AG09319 (cell line): ENCODE measurements at regions not wholly inside any gene's neighbourhood (a gene's known extent, or its start where the extent isn't known, plus 50 kb on each side); places are given as distances from the start of the nearest gene placed in this dataset.

Experiments
- DNase-seq: peaks from one replicate; pipeline ENCODE4 v3.0.0-alpha.2; 2010; ENCODE audit warnings: low read depth; ENCODE audit errors: extremely low read depth
- CTCF ChIP-seq: IDR thresholded peaks from 2 replicates; pipeline ENCODE4 v1.5.1; 2011; ENCODE audit warnings: low read depth, mild to moderate bottlenecking, inconsistent platforms, low read length, moderate library complexity

GRCh38 chr2:207401338-207401737, 128.4 kb upstream of the CREB1 start:
- TF ChIP-seq CTCF = no peak
- DNase-seq = no peak

- TF ChIP-seq CTCF = no peak
- DNase-seq = no peak
Observed at GRCh38 chr2:207403141-207403540, 126.6 kb upstream of the CREB1 start.

GRCh38 chr2:207403950-207404349, 125.8 kb upstream of the CREB1 start:
- TF ChIP-seq CTCF = no peak
- DNase-seq = no peak

- TF ChIP-seq CTCF = no peak
- DNase-seq = no peak
Observed at GRCh38 chr2:207405150-207405549, 124.6 kb upstream of the CREB1 start.

GRCh38 chr2:207408086-207408794, 121.5 kb upstream of the CREB1 start:
- no peak for DNase-seq
- TF ChIP-seq CTCF = no peak

GRCh38 chr2:207409517-207409916, 120.2 kb upstream of the CREB1 start:
- TF ChIP-seq CTCF = no peak
- DNase-seq = no peak

GRCh38 chr2:207412787-207413310, 116.9 kb upstream of the CREB1 start:
- DNase-seq = no peak
- TF ChIP-seq CTCF = no peak
